ENCODE measurements at regions not wholly inside any gene's neighbourhood (a gene's known extent, or its start where the extent isn't known, plus 50 kb on each side); places are given as distances from the start of the nearest gene placed in this dataset.

DNA sequence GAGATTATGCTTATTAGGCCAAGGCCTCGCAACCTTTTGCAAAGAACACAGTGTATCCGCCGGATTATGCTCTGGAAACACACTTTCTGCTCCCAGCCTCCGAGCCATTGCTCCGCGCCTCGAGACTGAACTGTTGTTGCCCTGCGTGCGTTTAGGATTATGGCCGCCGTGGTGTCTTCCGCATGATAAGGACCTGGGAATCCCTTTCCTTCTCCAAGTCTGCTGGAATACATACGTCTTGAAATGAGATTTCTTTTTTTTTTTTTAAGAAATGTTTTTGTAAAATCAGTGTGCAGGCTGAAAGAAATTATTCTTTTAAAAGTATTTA is 89.8 kb upstream of the SOX1 start:
- ChIA-PET POLR2A (no interaction called here), SMC1A (ENCODE audit: uncharacterized antibody, unreplicated experiment) (no interaction called here), CTCF (no interaction called here), RAD21 (ENCODE audit: unreplicated experiment) (no interaction called here)
- Histone ChIP-seq H3K27ac (ENCODE audit: control insufficient read depth, insufficient read depth) (no peak overlapping the region), H3K27me3 (replicated peaks in 1 of 2; ENCODE audit: control insufficient read depth in 2 of 2, insufficient read depth in 2 of 2, low read length in 1 of 2) (no peaks in the 10 kb centered on the region), H3K4me3 (no peak overlapping the region), H3K4me1 (ENCODE audit: control insufficient read depth, insufficient read depth, low read length) (no peaks in the 10 kb centered on the region), H3K9me3 (replicated peaks; ENCODE audit: control insufficient read depth, insufficient read depth, low read length) (peaks cover 5% of the 10 kb centered on the region), H3K36me3 (ENCODE audit: control insufficient read depth in 2 of 2, insufficient read depth in 2 of 2, low read length in 1 of 2) (no peaks in the 10 kb centered on the region), H3K4me2 (ENCODE audit: control insufficient read depth, insufficient read depth) (no peak overlapping the region), H2AFZ (ENCODE audit: control insufficient read depth, low read depth, low read length) (no peak overlapping the region), H4K20me1 (ENCODE audit: control insufficient read depth, insufficient read depth) (no peaks in the 10 kb centered on the region), H3K79me2 (ENCODE audit: control insufficient read depth, insufficient read depth, low read length) (no peaks in the 10 kb centered on the region), H3K9ac (ENCODE audit: control insufficient read depth, insufficient read depth, low read length) (no peak overlapping the region)
- FAIRE-seq: no peak
- no peak for ATAC-seq
- intact Hi-C loops (cut with micrococcal nuclease; ENCODE audit: unreplicated experiment): no loop called here
- in situ Hi-C loops (cut with MboI): loop anchor here (5.0 kb wide), 1 partner anchor 50 kb away; no protein-coding TSS in a partner anchor
- 66% methylated on average over 13 of the region's 13 CpGs for whole genome bisulfite sequencing (ENCODE audit: insufficient coverage, insufficient replicate concordance, low lambda C conversion rate, missing lambda C conversion rate)
- no peak for DNase-seq (ENCODE audit: low read depth, low spot score)
- BruUV-seq (replicated peaks): no TSS peak
- TF ChIP-seq RBBP5 (conservative IDR thresholded peaks at IDR 0.05) (no peak), JUND (IDR thresholded peaks at IDR 0.05; ENCODE audit: low read depth, low read length) (no peak), KAT2A (conservative IDR thresholded peaks at IDR 0.05; ENCODE audit: control insufficient read depth, low read depth, low read length) (no peak), IKZF1 (conservative IDR thresholded peaks at IDR 0.05) (no peak), ZNF274 (IDR thresholded peaks at IDR 0.05; ENCODE audit: insufficient read depth, insufficient read length) (no peak), POLR2AphosphoS5 (IDR thresholded peaks at IDR 0.05; ENCODE audit: low read length) (no peak)
- TF ChIP-seq, protein P1, sequence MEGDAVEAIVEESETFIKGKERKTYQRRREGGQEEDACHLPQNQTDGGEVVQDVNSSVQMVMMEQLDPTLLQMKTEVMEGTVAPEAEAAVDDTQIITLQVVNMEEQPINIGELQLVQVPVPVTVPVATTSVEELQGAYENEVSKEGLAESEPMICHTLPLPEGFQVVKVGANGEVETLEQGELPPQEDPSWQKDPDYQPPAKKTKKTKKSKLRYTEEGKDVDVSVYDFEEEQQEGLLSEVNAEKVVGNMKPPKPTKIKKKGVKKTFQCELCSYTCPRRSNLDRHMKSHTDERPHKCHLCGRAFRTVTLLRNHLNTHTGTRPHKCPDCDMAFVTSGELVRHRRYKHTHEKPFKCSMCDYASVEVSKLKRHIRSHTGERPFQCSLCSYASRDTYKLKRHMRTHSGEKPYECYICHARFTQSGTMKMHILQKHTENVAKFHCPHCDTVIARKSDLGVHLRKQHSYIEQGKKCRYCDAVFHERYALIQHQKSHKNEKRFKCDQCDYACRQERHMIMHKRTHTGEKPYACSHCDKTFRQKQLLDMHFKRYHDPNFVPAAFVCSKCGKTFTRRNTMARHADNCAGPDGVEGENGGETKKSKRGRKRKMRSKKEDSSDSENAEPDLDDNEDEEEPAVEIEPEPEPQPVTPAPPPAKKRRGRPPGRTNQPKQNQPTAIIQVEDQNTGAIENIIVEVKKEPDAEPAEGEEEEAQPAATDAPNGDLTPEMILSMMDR (IDR thresholded peaks at IDR 0.05 in 2 of 3, conservative IDR thresholded peaks at IDR 0.05 in 1 of 3; ENCODE audit: control insufficient read depth in 2 of 3, extremely low read depth in 1 of 3, insufficient read depth in 1 of 3, low read depth in 3 of 3, low read length in 3 of 3): no peak
- TF ChIP-seq, protein P2, sequence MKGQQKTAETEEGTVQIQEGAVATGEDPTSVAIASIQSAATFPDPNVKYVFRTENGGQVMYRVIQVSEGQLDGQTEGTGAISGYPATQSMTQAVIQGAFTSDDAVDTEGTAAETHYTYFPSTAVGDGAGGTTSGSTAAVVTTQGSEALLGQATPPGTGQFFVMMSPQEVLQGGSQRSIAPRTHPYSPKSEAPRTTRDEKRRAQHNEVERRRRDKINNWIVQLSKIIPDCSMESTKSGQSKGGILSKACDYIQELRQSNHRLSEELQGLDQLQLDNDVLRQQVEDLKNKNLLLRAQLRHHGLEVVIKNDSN (IDR thresholded peaks at IDR 0.05; ENCODE audit: borderline replicate concordance, extremely low read length, insufficient read depth, low read depth, low read length): no peak
- TF ChIP-seq, protein P3, sequence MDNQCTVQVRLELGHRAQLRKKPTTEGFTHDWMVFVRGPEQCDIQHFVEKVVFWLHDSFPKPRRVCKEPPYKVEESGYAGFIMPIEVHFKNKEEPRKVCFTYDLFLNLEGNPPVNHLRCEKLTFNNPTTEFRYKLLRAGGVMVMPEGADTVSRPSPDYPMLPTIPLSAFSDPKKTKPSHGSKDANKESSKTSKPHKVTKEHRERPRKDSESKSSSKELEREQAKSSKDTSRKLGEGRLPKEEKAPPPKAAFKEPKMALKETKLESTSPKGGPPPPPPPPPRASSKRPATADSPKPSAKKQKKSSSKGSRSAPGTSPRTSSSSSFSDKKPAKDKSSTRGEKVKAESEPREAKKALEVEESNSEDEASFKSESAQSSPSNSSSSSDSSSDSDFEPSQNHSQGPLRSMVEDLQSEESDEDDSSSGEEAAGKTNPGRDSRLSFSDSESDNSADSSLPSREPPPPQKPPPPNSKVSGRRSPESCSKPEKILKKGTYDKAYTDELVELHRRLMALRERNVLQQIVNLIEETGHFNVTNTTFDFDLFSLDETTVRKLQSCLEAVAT (IDR thresholded peaks at IDR 0.05): no peak
- TF ChIP-seq, protein P4, sequence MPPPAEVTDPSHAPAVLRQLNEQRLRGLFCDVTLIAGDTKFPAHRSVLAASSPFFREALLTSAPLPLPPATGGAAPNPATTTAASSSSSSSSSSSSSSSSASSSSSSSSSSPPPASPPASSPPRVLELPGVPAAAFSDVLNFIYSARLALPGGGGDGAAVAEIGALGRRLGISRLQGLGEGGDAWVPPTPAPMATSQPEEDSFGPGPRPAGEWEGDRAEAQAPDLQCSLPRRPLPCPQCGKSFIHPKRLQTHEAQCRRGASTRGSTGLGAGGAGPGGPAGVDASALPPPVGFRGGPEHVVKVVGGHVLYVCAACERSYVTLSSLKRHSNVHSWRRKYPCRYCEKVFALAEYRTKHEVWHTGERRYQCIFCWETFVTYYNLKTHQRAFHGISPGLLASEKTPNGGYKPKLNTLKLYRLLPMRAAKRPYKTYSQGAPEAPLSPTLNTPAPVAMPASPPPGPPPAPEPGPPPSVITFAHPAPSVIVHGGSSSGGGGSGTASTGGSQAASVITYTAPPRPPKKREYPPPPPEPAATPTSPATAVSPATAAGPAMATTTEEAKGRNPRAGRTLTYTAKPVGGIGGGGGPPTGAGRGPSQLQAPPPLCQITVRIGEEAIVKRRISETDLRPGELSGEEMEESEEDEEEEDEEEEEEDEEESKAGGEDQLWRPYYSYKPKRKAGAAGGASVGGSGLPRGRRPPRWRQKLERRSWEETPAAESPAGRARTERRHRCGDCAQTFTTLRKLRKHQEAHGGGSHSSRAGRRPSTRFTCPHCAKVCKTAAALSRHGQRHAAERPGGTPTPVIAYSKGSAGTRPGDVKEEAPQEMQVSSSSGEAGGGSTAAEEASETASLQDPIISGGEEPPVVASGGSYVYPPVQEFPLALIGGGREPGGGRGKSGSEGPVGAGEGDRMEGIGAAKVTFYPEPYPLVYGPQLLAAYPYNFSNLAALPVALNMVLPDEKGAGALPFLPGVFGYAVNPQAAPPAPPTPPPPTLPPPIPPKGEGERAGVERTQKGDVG (CRISPR knock-in tag; IDR thresholded peaks at IDR 0.05): no peak
- TF ChIP-seq, protein P5, sequence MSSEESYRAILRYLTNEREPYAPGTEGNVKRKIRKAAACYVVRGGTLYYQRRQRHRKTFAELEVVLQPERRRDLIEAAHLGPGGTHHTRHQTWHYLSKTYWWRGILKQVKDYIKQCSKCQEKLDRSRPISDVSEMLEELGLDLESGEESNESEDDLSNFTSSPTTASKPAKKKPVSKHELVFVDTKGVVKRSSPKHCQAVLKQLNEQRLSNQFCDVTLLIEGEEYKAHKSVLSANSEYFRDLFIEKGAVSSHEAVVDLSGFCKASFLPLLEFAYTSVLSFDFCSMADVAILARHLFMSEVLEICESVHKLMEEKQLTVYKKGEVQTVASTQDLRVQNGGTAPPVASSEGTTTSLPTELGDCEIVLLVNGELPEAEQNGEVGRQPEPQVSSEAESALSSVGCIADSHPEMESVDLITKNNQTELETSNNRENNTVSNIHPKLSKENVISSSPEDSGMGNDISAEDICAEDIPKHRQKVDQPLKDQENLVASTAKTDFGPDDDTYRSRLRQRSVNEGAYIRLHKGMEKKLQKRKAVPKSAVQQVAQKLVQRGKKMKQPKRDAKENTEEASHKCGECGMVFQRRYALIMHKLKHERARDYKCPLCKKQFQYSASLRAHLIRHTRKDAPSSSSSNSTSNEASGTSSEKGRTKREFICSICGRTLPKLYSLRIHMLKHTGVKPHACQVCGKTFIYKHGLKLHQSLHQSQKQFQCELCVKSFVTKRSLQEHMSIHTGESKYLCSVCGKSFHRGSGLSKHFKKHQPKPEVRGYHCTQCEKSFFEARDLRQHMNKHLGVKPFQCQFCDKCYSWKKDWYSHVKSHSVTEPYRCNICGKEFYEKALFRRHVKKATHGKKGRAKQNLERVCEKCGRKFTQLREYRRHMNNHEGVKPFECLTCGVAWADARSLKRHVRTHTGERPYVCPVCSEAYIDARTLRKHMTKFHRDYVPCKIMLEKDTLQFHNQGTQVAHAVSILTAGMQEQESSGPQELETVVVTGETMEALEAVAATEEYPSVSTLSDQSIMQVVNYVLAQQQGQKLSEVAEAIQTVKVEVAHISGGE (CRISPR knock-in tag; IDR thresholded peaks at IDR 0.05): no peak

Measured in GM12878 (cell line).